ENCODE measurements at regions not wholly inside any gene's neighbourhood (a gene's known extent, or its start where the extent isn't known, plus 50 kb on each side); places are given as distances from the start of the nearest gene placed in this dataset.
"Not testable (repeated sequence)": the region's sequence is repeated elsewhere in the genome, so short reads cannot be mapped to it uniquely, and the experiment has no call there.

DNA sequence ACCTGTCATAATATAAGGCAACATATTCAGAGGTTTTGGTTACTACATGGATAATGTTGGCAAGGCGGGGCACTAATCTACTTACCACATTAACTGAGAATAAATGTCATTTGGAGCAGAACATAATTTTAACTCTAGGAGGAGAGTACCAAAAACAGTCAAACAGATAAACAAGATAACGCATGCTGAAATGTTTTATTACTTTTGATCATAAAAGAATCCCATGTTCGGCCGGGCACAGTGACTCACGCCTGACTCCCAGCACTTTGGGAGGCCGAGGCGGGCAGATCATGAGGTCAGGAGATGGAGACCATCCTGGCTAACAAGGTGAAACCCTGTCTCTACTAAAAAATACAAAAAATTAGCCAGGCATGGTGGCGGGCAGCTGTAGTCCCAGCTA is 173.8 kb upstream of the NUDT12 start:
- DNase-seq (ENCODE audit: low spot score): not testable (repeated sequence)

DNA sequence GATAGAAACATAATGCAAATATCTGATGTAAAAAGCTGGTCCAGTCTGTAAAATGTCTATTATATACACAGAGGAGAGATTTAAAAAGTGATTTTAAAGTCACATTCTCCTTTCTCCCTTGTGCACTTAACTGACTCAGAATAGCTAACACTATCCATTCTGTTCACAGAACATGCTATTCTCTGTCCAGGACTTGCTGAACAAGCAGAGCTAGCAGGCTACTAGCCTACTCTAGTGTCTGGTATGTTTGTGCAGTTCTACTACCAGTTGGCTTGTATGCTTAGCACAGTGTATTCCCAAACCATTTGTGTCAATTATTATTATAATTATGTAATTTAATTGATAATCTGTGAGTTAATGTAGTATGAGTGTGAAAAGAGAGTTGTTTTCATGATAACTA is 161.7 kb upstream of the NUDT12 start:
- no peak for DNase-seq (ENCODE audit: low spot score)

DNA sequence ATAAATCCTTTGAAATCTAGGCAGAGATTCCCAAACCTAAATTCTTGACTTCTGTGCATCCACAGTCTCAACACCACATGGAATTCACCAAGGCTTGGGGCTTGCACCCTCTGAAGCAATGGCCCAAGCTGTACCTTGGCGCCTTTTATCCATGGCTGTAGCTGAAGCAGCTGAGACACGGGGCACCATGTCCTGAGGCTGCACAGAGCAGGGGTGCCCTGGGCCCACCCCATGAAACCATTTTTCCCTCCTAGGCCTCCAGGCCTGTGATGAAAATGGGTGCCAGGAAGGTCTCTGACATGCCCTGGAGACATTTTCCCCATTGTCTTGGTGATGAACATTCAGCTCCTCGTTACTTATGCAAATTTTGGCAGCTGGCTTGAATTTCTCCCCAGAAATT is 158.6 kb upstream of the NUDT12 start:
- DNase-seq (ENCODE audit: low spot score): no peak

DNA sequence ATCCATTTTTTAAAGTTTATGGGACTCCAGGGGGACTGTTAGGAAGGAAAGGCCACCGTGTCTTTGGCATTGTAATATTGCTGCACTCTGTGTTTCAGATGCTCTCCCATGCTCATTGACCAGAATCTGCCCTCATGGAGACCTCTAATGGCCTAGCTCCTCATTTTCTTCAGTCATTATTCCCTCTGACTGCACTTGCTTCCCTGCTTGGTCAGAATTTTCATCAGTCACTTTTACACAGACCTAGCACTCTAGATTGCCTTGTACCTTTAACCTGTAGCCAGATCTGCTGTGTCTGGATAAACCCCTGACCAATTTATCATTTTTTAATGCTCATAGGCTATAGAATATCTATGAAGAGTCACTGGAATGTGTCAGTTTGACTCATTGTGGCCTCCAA is 155.5 kb upstream of the NUDT12 start:
- DNase-seq (ENCODE audit: low spot score): no peak

DNA sequence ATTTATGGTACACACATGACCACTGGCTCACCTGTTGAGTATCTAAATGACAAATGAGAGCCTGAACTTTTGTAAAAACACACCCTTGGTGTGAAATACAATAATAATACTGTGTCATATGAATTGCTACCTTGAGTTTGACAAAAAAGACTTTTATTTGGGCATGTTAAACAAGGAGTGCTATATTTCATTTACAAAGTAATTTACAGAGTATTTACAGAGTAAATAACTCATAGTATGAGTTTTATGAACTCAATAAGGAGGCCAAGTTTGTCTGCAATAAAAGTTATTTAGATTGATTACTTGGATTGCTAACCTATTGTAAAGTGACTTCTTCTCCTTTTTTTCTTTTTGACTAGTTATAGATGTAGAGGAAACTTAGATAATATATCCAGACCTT is 146.0 kb upstream of the NUDT12 start:
- DNase-seq (ENCODE audit: low spot score): no peak

DNA sequence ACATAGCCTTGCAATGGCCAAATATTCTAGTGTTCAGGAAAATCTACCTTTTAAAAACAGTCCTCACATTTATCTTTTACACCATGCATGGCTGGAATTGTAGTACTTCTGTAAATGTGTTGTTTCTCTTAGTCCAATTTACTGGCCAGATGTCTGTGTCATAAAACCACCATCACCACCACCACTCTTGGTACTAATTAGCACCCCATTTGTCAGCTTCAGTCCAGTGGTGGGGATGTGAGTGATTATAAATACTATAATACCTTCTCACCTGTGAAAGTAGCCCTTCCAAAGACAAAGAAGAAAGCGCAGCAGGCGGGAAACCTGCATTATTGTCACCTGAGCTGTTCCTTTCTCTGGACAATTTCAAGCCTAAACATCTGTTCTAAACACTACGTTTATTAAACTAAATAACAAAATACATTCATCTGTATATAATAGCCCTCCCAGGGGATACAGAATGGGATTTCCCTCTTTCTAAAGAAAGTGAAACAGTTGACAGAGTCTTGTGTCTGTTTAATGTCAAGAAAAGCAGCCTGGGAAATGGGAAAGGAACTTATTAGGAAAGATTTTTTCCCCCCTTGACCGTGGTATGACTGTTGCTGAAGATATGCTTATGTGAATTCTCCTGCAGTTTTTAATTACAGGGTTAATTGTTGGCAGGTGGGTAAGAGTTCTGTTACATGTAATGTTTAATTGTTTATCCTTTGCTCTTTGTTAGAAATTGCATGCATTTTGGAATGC is 144.5 kb upstream of the NUDT12 start:
- DNase-seq (ENCODE audit: low spot score): no peak

DNA sequence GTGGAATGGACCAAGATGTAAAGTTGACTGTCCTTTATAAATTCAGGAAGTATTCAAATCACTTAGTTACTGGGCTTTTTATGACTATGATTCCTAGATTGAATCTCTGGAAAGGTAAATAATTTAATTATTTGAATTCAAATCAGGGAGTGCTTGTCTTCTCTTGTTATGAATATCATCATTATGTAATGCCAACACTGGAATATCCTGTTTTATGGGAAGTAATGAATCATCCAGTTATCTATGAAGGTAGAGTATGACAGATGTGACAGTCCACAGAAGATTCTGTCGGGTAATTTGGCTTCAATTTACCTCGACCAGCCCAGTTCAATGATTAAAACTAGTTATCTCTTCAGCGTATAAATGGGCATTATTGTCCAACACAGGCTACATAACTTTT is 141.0 kb upstream of the NUDT12 start:
- no peak for DNase-seq (ENCODE audit: low spot score)

DNA sequence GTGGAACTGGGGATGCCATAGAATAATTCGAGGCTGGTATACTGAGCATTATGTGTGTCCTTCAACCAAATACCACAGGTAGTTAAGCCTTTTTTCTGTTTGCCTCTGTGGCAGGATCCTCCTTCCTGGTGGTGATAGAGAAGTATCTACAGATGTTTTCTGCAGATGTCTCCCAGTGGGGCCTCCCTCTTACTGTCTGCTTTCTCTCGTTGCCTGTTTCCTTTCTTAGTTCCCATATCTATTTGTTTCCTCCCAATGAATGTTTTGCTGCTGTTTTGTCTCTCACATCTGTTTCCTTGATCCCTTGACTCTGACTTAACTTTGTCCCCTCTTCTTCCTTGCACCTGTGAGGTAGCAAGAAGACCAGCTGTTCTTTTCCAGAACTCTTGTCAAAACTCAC is 130.9 kb upstream of the NUDT12 start:
- no peak for DNase-seq (ENCODE audit: low spot score)

DNA sequence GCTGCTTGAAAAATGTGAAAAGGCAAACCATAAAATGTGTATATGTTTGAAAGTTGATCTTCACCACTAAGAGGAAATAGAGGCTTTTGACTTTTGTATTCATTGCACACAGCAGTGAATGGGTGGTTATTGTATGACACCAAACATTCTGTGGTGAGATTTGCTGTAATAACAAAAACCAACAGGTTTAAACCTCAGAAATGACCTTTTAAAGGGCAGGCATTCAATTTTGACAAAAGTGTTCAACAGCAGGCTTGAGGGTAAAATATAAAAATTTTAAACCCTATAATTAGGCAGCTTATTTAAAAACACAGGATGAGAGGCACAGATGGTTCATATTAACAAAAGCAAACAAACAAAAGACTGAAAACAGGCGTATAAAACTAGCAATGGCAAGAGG is 128.1 kb upstream of the NUDT12 start:
- no peak for DNase-seq (ENCODE audit: low spot score)

DNA sequence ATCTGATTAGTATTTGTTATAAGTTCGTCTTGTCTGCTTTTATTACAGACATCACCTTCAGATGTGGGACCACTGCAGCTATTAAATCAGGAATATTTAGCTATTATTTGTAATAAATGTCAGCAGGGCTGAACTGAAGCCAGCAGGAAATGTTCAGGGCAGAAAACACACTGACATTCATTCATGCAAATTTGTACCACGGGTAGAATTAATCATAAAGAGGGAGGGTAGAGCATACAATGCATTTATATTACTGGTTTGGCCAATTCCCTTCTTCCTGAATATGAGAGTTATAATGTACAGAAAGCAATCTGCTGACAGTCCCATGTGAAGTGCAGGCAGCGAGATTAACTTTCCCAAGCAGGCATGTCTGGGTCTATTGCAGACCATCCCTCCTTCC is 117.3 kb upstream of the NUDT12 start:
- DNase-seq (ENCODE audit: low spot score): no peak

DNA sequence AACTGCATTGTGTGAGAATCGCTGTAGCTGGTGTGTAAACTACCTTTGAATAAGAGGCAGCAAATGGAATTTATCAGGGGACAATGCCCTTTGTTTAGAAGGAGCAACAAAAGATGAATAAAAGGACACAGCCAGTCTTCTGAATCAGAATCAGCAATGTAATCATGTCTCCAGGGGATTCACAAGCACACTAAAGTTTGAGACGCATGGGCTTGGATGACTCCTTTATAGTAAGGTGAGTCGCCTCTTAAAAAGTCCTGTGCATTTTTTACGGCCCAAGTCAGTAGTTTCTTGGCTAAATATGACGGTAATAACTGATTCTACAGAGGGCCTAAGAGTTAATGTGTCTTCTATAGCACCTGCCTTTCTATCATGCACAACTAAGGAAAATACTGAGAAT is 113.6 kb upstream of the NUDT12 start:
- DNase-seq (ENCODE audit: low spot score): not testable (repeated sequence)

DNA sequence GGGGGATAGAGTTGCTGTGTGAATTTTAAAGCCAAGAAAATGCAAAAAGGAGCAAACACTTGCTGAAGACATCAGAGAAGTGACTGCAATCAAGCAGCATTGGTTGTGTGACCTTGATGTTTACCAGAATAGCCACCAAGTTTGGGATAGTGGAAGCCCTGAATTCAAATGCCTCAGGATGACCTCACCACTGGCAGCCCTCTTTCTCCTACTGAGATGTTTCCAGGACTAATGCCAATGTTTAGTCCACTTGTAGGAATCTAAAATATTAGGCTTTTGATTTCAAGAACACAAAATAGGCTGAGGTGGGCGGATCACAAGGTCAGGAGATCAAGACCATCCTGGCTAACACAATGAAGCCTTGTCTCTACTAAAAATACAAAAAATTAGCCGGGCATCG is 112.2 kb upstream of the NUDT12 start:
- DNase-seq (ENCODE audit: low spot score): no peak

DNA sequence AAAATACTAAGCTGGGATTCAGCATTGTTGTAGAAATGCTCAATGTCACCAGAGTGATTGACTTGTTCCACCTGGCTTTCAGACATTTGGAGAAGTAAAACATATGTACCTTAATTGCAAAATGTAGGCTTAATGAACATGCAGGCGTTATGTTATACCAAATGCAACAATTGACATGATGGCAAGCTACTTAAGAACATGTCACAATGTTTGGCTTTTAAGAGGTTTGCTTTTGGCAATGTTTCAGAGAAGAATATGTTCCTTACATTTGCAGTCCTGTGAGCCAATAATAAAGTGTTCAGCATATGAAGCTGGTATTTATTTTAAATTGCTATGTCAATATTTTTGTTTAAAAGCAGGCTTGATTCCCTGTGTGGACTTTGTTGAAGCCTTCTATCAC is 111.7 kb upstream of the NUDT12 start:
- no peak for DNase-seq (ENCODE audit: low spot score)

DNA sequence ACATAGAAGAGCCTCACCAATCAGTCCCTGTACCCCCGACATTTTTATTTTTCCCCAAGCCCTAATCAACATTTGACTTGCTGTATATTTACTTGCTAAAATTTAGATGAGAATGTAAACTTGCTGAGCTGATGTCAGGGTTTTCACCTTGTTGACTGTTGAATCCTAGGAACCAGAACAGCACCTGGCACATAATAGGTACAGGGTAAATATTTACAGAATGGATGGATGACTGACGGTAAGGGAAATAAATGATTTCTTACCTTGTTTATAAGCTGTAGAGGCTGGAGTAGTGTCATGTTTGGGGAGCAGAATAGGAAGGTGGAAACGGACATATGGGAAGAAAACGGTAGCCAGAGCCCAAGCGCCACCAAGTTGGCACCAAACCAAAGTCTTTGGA is 107.0 kb upstream of the NUDT12 start:
- no peak for DNase-seq (ENCODE audit: low spot score)

DNA sequence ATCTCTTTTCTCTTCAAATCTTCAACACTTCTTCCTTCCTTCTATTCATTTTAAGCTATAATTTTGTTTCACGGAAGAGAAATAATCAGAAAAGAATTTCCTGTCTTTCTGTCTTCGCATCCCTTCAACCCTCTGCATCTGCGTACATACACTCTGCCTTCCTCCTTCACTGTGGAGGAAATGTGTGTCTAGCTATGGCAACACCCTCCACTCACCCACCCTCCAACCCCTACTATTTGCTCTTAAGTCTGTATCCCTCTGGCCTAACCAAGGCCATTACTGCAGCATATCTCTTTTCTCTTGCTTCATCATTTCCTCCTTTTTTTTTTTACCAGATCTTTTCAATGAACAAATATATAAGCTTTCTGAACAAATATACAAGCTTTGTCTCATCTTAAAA is 105.7 kb upstream of the NUDT12 start:
- no peak for DNase-seq (ENCODE audit: low spot score)

DNA sequence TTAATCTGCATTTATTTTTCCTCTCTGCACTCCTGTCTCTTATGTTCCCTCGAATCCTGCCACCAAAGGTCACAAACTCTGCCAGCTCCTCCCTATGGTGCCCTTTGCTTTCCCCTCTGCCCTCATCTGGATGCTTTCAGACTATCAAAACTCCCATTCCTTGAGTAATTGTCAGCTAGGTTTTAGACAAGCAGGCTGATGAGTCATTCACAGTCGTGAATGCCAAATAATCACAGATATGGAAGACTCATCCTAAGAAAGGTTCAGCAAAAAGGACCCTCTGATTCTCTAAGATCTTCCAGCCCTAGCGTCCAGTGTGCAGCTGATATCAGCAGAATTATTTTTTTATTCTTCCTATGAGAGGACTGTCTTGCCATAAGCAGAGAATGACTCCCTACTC is 104.5 kb upstream of the NUDT12 start:
- no peak for DNase-seq (ENCODE audit: low spot score)

DNA sequence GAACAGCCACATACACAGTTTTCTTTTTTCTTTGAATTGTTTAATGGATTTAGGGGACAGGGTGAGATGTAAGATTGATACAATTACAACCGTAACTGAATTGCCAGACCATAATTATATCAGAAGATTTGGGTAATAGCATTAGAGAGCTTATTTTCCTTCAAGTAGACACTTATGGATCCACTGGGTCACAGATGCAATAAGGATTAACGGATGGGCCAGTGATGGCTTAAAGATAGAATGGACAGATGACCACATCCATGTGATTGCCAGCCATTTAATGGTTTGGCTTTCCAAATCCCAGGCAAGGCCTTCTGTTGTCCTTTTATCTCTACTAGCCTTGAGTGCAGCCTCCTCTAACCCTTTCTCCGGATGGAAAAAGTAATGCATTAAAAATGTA is 94.7 kb upstream of the NUDT12 start:
- no peak for DNase-seq (ENCODE audit: low spot score)

DNA sequence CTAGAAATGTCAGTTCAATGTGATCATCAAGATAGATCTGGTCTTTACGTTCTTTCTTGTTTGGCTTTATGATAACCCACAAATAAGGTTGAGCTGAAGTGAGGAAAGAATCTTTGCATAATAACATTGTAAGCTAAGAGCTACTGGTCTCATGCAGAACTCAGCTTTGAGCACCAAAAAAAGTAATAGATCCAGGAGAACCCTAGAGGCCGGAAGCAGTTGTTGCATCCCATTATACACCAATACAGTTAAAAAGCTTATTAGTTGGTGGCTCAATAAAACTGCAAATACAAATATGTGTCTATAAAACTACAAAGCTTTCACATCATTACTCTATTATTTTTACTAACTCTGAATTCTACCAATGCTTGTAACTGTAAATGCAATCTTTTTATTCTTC is 85.5 kb upstream of the NUDT12 start:
- DNase-seq (ENCODE audit: low spot score): no peak

DNA sequence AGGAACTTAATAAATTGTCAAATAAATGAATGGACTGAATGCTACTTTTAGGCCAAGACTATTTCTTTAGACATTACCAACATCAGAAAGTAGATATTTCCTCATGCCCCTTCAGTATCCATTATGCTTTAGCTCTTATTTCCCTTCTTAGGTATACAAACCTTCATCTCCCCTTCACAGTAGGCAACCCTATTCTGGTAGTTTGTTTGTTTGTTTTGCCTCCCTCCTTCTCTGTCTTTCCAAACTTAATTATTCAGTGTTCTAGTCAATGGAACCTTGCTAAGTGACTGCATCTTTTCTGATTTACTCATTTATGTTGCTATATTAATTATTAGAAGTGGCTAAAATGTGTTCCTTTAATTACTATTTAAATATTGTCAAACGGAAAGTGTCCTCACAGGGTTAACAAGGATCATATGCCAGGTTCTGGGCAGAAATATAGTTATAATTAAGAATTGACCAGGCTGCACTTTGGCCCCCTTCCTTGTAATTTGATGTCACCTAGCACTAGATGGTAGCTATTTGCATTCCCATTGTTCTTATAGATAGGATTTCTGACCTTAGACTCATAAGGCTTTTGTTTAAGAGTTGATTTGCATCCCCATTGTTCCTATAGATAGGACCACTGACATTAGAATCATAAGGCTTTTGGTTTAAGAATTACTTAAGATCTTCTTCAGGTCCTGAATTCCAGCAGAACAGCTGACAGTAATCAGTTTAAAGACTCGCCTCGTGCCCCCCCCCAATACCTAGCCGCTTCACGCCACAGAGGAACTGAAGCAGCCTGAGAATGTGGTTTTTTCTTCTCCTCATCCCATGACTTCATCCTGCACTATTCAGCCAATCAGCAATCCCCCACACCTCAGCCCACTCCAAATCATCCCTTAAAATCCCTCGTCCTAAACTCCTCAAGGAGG is 84.4 kb upstream of the NUDT12 start:
- no peak for DNase-seq (ENCODE audit: low spot score)

DNA sequence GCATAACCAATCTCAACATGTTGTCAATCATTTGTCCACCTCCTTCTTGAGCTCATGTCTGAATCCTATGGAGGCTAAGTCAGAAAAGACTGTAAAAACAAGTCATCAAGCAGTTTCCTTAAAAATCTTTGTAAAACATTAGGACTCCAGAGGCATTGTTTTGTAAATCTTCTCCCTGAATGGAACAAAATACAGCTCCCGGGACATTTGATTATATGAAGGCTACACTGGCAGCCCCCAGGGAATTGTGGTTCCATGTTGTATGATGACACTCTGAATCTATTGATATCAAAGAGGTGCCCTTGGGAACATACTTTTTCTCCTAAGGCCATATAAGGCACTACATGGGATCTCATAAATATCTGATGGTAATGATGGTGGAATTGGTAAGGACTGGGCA is 83.2 kb upstream of the NUDT12 start:
- DNase-seq (ENCODE audit: low spot score): no peak

DNA sequence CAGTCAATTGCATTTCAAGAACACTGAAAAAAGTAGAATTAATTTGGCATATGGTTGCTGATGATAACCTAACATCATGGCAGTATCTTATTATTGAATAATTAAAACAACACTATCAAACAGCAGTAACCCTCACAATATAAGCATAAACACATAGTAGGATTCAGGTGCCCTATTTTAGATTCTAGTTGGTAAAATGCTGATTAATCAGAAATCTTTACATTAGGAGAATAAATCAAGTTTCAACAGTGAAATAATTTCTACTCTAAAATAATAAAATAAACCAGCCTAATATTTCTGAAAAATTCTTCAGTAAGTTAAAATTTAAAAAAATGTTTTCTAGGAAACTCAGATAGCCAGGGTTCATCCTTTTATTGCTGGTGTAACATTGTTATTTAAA is 76.4 kb upstream of the NUDT12 start:
- DNase-seq (ENCODE audit: low spot score): no peak

DNA sequence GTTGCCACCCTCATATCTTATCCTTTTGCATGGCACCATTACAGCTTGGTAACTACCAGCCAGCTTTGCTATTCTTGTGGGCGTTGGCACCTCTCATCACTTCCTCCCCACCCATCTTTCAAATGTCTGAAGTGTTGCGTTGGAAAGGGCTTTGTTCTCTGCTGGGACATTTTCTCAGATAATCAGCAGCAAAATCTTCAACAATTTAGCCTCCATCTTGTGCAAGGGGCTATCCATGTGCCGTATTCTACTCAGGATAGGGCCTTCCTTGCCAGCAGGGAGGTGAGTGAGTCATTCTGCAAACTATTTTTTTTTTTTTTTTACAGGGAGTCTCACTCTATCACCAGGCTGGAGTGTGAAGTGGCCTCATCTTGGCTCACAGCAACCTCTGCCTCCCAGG is 62.1 kb upstream of the NUDT12 start:
- no peak for DNase-seq (ENCODE audit: low spot score)

DNA sequence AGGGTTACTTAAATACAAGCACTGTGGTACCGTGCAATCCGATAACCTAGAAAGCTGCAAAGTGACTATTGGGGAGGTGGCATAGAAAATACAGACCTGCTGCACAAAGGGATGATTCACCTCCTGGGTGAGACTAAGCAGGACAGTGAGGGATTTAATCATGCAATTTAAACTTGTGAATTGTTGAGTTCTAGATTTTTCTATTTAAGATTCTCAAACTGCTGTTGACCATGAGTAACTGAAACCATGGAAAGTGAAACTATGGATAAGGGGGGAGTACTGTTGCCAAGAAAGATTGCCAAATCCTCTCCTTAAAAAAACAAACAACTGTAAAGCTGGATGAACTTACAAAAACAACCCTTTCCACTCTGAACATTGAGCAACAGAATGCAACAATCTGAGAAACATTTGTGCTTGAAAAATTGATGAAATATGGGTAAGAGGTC is 61.5 kb upstream of the NUDT12 start:
- no peak for DNase-seq (ENCODE audit: low spot score)

DNA sequence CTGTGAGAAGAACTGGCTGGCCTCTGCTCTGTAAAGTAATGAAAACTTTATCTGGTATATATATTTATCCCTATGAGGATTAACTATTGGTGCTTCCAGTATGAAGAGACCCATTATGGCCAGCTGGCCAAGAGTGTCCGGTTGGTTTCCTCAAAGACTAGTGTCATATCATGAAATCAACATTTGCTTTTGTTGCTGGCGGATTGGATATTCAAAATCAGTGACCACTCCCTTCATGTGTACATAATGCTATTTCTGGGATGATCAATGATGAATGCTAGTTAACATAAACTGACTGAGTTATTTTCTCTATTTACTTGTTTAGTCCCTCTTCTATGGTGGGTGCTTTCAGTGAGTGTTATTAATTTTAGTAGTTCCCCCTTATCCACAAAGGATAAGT is 60.8 kb upstream of the NUDT12 start:
- no peak for DNase-seq (ENCODE audit: low spot score)

Measured in AG08395 (cell line).